GM23248 (cell line): ENCODE measurements at regions not wholly inside any gene's neighbourhood (a gene's known extent, or its start where the extent isn't known, plus 50 kb on each side); places are given as distances from the start of the nearest gene placed in this dataset.
A peak's percentile ranks its signal among the peaks of the same experiment; 100 is the strongest.

ENCODE experiments used
- DNase-seq: peaks from one replicate; pipeline ENCODE4 v3.0.0-alpha.2; 2015
- H2AFZ ChIP-seq: fragments of 200-600 bp; sonication (generic); 2 replicates; pipeline ENCODE4 v1.6.1; 2016; ENCODE audit warnings: antibody characterized with exemption
- H3F3A ChIP-seq: fragments of 200-600 bp; sonication (generic); 2 replicates; pipeline ENCODE4 v1.6.1; 2016; ENCODE audit warnings: mild to moderate bottlenecking, antibody characterized with exemption, mixed run types; ENCODE audit not compliant: insufficient read depth
- H3K27ac ChIP-seq: fragments of 200-600 bp; sonication (generic); 2 replicates; pipeline ENCODE4 v1.5.1; 2016; ENCODE audit warnings: mild to moderate bottlenecking
- H3K27me3 ChIP-seq: fragments of 200-600 bp; sonication (generic); replicated peaks from 2 replicates; pipeline ENCODE4 v1.6.1; 2016; ENCODE audit warnings: mild to moderate bottlenecking; ENCODE audit not compliant: insufficient read depth
- H3K36me3 ChIP-seq: fragments of 200-600 bp; sonication (generic); 2 replicates; pipeline ENCODE4 v1.6.1; 2016; ENCODE audit warnings: low read depth, mild to moderate bottlenecking
- H3K4me1 ChIP-seq: fragments of 200-600 bp; sonication (generic); 2 replicates; pipeline ENCODE4 v1.6.1; 2016; ENCODE audit warnings: mild to moderate bottlenecking; ENCODE audit not compliant: insufficient read depth
- H3K4me2 ChIP-seq: fragments of 200-600 bp; sonication (generic); one replicate; pipeline ENCODE4 v1.6.1; 2016; ENCODE audit warnings: mild to moderate bottlenecking; ENCODE audit not compliant: unreplicated experiment
- H3K4me3 ChIP-seq: fragments of 200-600 bp; sonication (generic); 2 replicates; pipeline ENCODE4 v1.5.1; 2016; ENCODE audit warnings: mild to moderate bottlenecking
- H3K79me2 ChIP-seq: fragments of 200-600 bp; sonication (generic); 2 replicates; pipeline ENCODE4 v1.6.1; 2016; ENCODE audit warnings: mild to moderate bottlenecking; ENCODE audit not compliant: insufficient read depth
- H3K9ac ChIP-seq: fragments of 200-600 bp; sonication (generic); 2 replicates; pipeline ENCODE4 v1.6.1; 2016; ENCODE audit warnings: mild to moderate bottlenecking
- H3K9me2 ChIP-seq: fragments of 200-600 bp; sonication (generic); 2 replicates; pipeline ENCODE4 v1.6.1; 2016; ENCODE audit warnings: mixed run types, mild to moderate bottlenecking, moderate library complexity; ENCODE audit not compliant: insufficient read depth
- H3K9me3 ChIP-seq: fragments of 200-600 bp; sonication (generic); one replicate; pipeline ENCODE4 v1.6.1; 2017; ENCODE audit warnings: low read depth
- H4K20me1 ChIP-seq: fragments of 200-600 bp; sonication (generic); 2 replicates; pipeline ENCODE4 v1.6.0; 2016; ENCODE audit not compliant: insufficient read depth
- EZH2 ChIP-seq: fragments of 200-600 bp; sonication (generic); IDR thresholded peaks from 2 replicates; pipeline ENCODE4 v1.6.1; 2018; ENCODE audit warnings: antibody characterized with exemption, mild to moderate bottlenecking; ENCODE audit not compliant: insufficient read depth, poor library complexity, severe bottlenecking
- EZH2phosphoT487 ChIP-seq: fragments of 200-600 bp; sonication (generic); IDR thresholded peaks from 2 replicates; pipeline ENCODE4 v1.6.1; 2018; ENCODE audit warnings: antibody characterized with exemption, moderate library complexity, mild to moderate bottlenecking, low read depth; ENCODE audit not compliant: insufficient read depth
- WGBS, 2 experiments: methylation state at CpG; one replicate each; pipeline ENCODE4 v1.1.6; 2015 to 2017; ENCODE audit warnings: low lambda C conversion rate in 2 of 2, low coverage in 1 of 2; ENCODE audit errors: missing lambda C conversion rate in 2 of 2; 5-methylcytosine and 5-hydroxymethylcytosine counted together
- in situ Hi-C: fragments of 300-500 bp; cut with MboI; formaldehyde crosslinking; loops from 2 replicates; pipeline ENCODE4 v1.15.0; 2020

DNA sequence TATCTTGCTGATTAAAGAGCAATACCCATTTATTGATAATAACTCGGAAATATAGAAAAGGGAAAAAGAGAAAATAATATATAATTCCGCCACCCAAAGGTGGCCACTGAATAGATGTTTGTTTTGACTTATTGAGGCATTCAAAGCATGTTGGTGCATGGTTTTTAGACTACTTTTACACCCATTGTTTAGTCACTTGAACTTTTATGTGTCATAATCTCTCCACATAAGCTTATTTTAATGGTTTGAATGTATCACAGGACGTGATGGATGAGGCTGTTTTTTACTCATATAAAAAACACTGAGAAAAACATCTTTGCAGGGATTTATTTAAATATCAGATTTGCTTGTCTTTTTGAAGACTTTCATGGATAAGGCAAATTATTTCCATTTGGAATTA is 120.4 kb downstream of the ACKR3 start:
- Histone ChIP-seq H3K79me2 (no peaks in the 10 kb centered on the region), H3K9ac (no peak overlapping the region), H3K36me3 (no peaks in the 10 kb centered on the region), H3K27ac (no peak overlapping the region), H3K4me2 (no peak overlapping the region), H3K4me1 (no peaks in the 10 kb centered on the region; the same call in none of the 2 replicates), H3K9me3 (no peaks in the 10 kb centered on the region), H3K27me3 (peaks cover 4% of the 10 kb centered on the region; the same call in 1 of the 2 replicates), H2AFZ (no peak overlapping the region), H3K4me3 (no peak overlapping the region), H4K20me1 (no peaks in the 10 kb centered on the region), H3K9me2 (no peaks in the 10 kb centered on the region), H3F3A (no peaks in the 10 kb centered on the region)
- in situ Hi-C loops: no loop called here
- WGBS, 2 experiments: 90% methylated on average over 3 of the region's 3 CpGs
- peak; percentile 36 for DNase-seq
- no peak for TF ChIP-seq EZH2
- TF ChIP-seq EZH2phosphoT487: no peak

DNA sequence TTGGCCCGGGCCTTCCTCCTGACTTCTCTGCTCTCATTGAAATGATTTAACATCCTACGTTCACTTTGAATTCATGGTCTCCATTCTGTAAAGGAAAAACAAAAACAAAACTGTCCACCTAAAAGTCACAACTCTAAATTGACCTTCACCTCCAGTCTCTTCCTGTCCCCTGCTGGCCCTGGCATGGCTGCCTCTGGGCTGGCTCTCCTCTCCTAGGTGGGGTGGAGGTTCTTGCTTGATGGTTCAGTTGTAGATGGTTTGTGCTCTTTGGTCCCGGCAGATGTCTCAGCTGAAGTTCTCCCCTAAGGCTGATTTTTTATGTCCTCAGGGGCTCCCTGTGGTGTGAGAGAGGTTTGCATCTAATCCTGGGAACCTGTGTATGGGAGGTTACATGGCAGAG is 121.1 kb downstream of the ACKR3 start:
- Histone ChIP-seq H3K4me3 (no peak overlapping the region), H3K9me3 (no peaks in the 10 kb centered on the region), H4K20me1 (no peaks in the 10 kb centered on the region), H3K27me3 (peaks cover 4% of the 10 kb centered on the region; the same call in 1 of the 2 replicates), H2AFZ (no peak overlapping the region), H3K36me3 (no peaks in the 10 kb centered on the region), H3F3A (no peaks in the 10 kb centered on the region), H3K9ac (no peak overlapping the region), H3K27ac (no peak overlapping the region), H3K4me2 (no peak overlapping the region), H3K9me2 (no peaks in the 10 kb centered on the region), H3K4me1 (no peaks in the 10 kb centered on the region; the same call in none of the 2 replicates), H3K79me2 (no peaks in the 10 kb centered on the region)
- DNase-seq: no peak
- in situ Hi-C loops: no loop called here
- TF ChIP-seq EZH2 (no peak), EZH2phosphoT487 (no peak)
- WGBS, 2 experiments: 87 to 95% methylated on average over 3 of the region's 3 CpGs

DNA sequence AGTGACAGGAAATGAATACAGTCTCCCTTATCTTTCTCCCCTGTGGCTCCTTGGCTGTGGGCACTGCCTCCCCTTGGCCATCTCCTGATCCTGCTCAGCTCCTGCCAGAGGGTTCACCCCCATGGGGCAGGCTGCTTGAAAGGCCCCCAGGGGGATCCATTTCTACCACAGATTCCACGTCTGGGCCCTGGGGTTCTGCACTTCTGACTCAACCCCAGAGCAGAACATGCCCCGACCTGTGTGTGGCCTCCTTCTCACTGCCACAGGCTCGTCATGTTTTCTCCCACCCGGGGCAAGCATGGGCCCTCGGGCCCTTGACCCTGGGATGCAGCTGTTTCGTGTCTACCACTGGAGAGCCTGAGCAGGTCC is 122.2 kb downstream of the ACKR3 start:
- Histone ChIP-seq H3F3A (no peaks in the 10 kb centered on the region), H3K9me2 (no peaks in the 10 kb centered on the region), H3K9me3 (no peaks in the 10 kb centered on the region), H3K4me1 (no peaks in the 10 kb centered on the region; the same call in none of the 2 replicates), H3K9ac (no peak overlapping the region), H3K27ac (no peak overlapping the region), H2AFZ (no peak overlapping the region), H3K4me2 (no peak overlapping the region), H3K36me3 (no peaks in the 10 kb centered on the region), H3K79me2 (no peaks in the 10 kb centered on the region), H3K27me3 (peaks cover 4% of the 10 kb centered on the region; the same call in 1 of the 2 replicates), H4K20me1 (no peaks in the 10 kb centered on the region), H3K4me3 (no peak overlapping the region)
- 86 to 97% methylated on average over 6 of the region's 6 CpGs for WGBS, 2 experiments
- TF ChIP-seq EZH2 (no peak), EZH2phosphoT487 (no peak)
- no peak for DNase-seq
- in situ Hi-C loops: no loop called here

DNA sequence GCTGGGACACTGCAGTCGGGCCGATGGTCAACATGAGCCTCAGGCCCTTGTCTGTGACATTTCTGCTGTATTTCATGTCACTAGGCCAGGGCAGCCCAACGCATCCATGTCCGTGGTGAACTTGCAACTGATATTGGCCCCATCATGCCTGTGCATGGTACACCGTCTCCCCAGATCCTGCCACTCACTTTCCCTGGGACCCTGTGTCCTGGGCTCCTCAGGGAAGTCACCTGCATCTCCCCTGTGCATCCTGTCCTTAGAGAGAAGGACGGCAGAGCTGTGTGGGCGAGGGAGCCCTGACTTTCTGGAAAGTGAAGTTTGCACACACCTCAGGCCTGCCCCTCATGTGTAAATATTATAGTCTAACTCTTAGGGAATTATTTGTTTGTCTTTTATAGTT is 123.3 kb downstream of the ACKR3 start:
- Histone ChIP-seq H3K9ac (no peak overlapping the region), H3F3A (no peaks in the 10 kb centered on the region), H3K9me3 (no peaks in the 10 kb centered on the region), H3K36me3 (no peaks in the 10 kb centered on the region), H3K27ac (no peak overlapping the region), H4K20me1 (no peaks in the 10 kb centered on the region), H3K4me2 (no peak overlapping the region), H3K27me3 (peaks cover 4% of the 10 kb centered on the region; the same call in 1 of the 2 replicates), H3K9me2 (no peaks in the 10 kb centered on the region), H3K4me3 (no peak overlapping the region), H3K79me2 (no peaks in the 10 kb centered on the region), H3K4me1 (no peaks in the 10 kb centered on the region; the same call in none of the 2 replicates), H2AFZ (no peak overlapping the region)
- in situ Hi-C loops: no loop called here
- WGBS, 2 experiments: 92 to 94% methylated on average over 7 of the region's 7 CpGs
- TF ChIP-seq EZH2: no peak
- no peak for TF ChIP-seq EZH2phosphoT487
- DNase-seq: no peak

DNA sequence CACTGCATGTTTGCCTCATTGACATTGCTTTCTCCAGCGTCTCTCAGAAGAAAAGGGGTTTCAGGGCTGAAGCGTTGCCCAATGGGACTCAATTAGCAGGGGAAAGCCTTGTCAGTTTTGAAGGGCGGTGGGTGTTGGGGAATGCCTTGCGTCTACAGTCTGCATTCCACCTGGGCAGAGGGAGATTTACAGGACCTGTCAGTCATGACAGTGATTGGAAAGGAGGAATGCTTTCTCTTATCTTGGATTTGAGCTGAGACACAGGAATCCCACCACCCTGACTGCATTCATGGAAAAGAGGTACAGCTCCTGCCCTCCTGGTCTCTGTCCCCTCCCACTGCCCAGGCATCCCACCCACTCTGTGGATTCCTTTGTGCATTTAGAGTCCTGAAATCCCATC is 123.9 kb downstream of the ACKR3 start:
- no peak overlapping the region for H3K4me2 ChIP-seq
- in situ Hi-C loops: no loop called here
- no peak overlapping the region for H3K27ac ChIP-seq
- H3K9me3 ChIP-seq: no peaks in the 10 kb centered on the region
- no peaks in the 10 kb centered on the region for H3K79me2 ChIP-seq
- no peaks in the 10 kb centered on the region; the same call in none of the 2 replicates for H3K4me1 ChIP-seq
- H3K4me3 ChIP-seq: no peak overlapping the region
- no peak for DNase-seq
- H2AFZ ChIP-seq: no peak overlapping the region
- H3K9ac ChIP-seq: no peak overlapping the region
- H3F3A ChIP-seq: no peaks in the 10 kb centered on the region
- no peaks in the 10 kb centered on the region for H4K20me1 ChIP-seq
- WGBS, 2 experiments: 90 to 92% methylated on average over 4 of the region's 4 CpGs
- no peaks in the 10 kb centered on the region for H3K9me2 ChIP-seq
- H3K36me3 ChIP-seq: no peaks in the 10 kb centered on the region
- H3K27me3 ChIP-seq: peaks cover 4% of the 10 kb centered on the region; the same call in 1 of the 2 replicates
- TF ChIP-seq EZH2phosphoT487 (no peak), EZH2 (no peak)
